ENCODE measurements at regions not wholly inside any gene's neighbourhood (a gene's known extent, or its start where the extent isn't known, plus 50 kb on each side); places are given as distances from the start of the nearest gene placed in this dataset.

- TF ChIP-seq, protein P1, sequence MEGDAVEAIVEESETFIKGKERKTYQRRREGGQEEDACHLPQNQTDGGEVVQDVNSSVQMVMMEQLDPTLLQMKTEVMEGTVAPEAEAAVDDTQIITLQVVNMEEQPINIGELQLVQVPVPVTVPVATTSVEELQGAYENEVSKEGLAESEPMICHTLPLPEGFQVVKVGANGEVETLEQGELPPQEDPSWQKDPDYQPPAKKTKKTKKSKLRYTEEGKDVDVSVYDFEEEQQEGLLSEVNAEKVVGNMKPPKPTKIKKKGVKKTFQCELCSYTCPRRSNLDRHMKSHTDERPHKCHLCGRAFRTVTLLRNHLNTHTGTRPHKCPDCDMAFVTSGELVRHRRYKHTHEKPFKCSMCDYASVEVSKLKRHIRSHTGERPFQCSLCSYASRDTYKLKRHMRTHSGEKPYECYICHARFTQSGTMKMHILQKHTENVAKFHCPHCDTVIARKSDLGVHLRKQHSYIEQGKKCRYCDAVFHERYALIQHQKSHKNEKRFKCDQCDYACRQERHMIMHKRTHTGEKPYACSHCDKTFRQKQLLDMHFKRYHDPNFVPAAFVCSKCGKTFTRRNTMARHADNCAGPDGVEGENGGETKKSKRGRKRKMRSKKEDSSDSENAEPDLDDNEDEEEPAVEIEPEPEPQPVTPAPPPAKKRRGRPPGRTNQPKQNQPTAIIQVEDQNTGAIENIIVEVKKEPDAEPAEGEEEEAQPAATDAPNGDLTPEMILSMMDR (conservative IDR thresholded peaks at IDR 0.05; ENCODE audit: low read depth, low read length) = no peak
- TF ChIP-seq EZH2 (IDR thresholded peaks at IDR 0.05; ENCODE audit: low read length, unreplicated experiment) (no peak), EZH2phosphoT487 (IDR thresholded peaks at IDR 0.05; ENCODE audit: borderline replicate concordance, low read length) (no peak)
Observed at GRCh38 chr2:221312634-221313033, 259.5 kb downstream of the EPHA4 start.
